DOHH2 (cell line): ENCODE measurements at regions not wholly inside any gene's neighbourhood (a gene's known extent, or its start where the extent isn't known, plus 50 kb on each side); places are given as distances from the start of the nearest gene placed in this dataset.

Experiments
- EZH2phosphoT487 ChIP-seq: fragments of 200-600 bp; sonication (generic); IDR thresholded peaks from 2 replicates; pipeline ENCODE4 v1.6.1; 2017; ENCODE audit warnings: borderline replicate concordance, mild to moderate bottlenecking, antibody characterized with exemption, low read length, moderate library complexity, mixed read lengths
- TF ChIP-seq, protein P1 (sequence below): fragments of 200-600 bp; sonication (generic); IDR thresholded peaks from one replicate; pipeline ENCODE4 v1.5.1; 2014; ENCODE audit warnings: antibody characterized with exemption, mild to moderate bottlenecking, low read depth, low read length; ENCODE audit not compliant: poor library complexity, severe bottlenecking

GRCh38 chr1:88289401-88290102, 394.5 kb upstream of the PKN2 start:
- TF ChIP-seq, protein P1, sequence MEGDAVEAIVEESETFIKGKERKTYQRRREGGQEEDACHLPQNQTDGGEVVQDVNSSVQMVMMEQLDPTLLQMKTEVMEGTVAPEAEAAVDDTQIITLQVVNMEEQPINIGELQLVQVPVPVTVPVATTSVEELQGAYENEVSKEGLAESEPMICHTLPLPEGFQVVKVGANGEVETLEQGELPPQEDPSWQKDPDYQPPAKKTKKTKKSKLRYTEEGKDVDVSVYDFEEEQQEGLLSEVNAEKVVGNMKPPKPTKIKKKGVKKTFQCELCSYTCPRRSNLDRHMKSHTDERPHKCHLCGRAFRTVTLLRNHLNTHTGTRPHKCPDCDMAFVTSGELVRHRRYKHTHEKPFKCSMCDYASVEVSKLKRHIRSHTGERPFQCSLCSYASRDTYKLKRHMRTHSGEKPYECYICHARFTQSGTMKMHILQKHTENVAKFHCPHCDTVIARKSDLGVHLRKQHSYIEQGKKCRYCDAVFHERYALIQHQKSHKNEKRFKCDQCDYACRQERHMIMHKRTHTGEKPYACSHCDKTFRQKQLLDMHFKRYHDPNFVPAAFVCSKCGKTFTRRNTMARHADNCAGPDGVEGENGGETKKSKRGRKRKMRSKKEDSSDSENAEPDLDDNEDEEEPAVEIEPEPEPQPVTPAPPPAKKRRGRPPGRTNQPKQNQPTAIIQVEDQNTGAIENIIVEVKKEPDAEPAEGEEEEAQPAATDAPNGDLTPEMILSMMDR, result no peak
- TF ChIP-seq EZH2phosphoT487, result no peak
